Panc1 (cell line): ENCODE measurements at regions not wholly inside any gene's neighbourhood (a gene's known extent, or its start where the extent isn't known, plus 50 kb on each side); places are given as distances from the start of the nearest gene placed in this dataset.

Source experiments
- CTCF ChIP-seq: fragments of 450-650 bp; IDR thresholded peaks from 2 replicates; pipeline ENCODE4 v1.5.1; 2017; ENCODE audit warnings: mild to moderate bottlenecking
- POLR2AphosphoS5 ChIP-seq: IDR thresholded peaks from 2 replicates; pipeline ENCODE4 v1.6.1; 2012; ENCODE audit warnings: mild to moderate bottlenecking, low read depth, low read length, moderate library complexity
- REST ChIP-seq, 2 experiments: IDR thresholded peaks; 2 replicates each; pipeline ENCODE4 v1.6.1; 2011 to 2012; ENCODE audit warnings: low read depth in 2 of 2, control low read depth in 1 of 2, low read length in 1 of 2, mild to moderate bottlenecking in 1 of 2, moderate library complexity in 1 of 2; ENCODE audit not compliant: insufficient read depth in 1 of 2
- SIN3A ChIP-seq: IDR thresholded peaks from 2 replicates; pipeline ENCODE4 v1.6.1; 2012; ENCODE audit warnings: low read depth, mild to moderate bottlenecking, low read length, moderate library complexity, borderline replicate concordance; ENCODE audit not compliant: insufficient read depth
- TCF7L2 ChIP-seq: IDR thresholded peaks from 2 replicates; pipeline ENCODE4 v1.6.1; 2011; ENCODE audit warnings: mild to moderate bottlenecking, low read depth, low read length, inconsistent platforms

DNA sequence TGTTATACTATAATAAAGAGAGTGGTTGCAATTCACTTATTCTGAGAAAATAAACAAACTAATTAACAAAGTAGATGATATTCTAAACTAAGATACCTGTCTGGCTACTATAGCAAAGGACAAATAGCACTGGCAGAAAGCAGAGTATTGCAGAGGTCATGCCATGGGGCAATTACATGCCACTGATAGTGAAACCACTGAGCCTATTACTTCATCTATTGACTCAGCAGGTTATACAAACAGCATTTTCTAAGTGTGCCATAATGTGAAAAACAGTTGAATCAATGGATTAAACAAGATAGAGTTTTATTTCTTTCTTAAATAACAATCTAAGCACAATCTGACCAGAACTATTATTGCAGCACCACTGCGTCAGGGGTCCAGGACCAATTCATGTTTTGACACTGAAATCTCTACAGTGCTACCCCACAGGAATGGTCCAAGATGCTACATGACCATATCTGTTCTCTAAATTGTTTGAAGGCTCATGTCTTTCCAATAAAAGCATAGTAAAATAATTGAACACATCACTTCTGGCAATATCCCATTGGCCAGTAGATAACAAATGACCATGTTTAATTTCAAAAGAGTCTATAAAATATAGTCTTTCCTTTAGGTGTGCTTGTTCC, 389.5 kb upstream of the GRID2 start:
- TF ChIP-seq CTCF, result no peak
- no peak for TF ChIP-seq REST (IDR thresholded peaks at IDR 0.05; ENCODE audit: insufficient read depth in 1 of 2, low read depth in 2 of 2, low read length in 1 of 2)
- no peak for TF ChIP-seq SIN3A
- TF ChIP-seq POLR2AphosphoS5, result no peak
- TF ChIP-seq TCF7L2, result no peak
